ENCODE measurements at regions not wholly inside any gene's neighbourhood (a gene's known extent, or its start where the extent isn't known, plus 50 kb on each side); places are given as distances from the start of the nearest gene placed in this dataset.

DNA sequence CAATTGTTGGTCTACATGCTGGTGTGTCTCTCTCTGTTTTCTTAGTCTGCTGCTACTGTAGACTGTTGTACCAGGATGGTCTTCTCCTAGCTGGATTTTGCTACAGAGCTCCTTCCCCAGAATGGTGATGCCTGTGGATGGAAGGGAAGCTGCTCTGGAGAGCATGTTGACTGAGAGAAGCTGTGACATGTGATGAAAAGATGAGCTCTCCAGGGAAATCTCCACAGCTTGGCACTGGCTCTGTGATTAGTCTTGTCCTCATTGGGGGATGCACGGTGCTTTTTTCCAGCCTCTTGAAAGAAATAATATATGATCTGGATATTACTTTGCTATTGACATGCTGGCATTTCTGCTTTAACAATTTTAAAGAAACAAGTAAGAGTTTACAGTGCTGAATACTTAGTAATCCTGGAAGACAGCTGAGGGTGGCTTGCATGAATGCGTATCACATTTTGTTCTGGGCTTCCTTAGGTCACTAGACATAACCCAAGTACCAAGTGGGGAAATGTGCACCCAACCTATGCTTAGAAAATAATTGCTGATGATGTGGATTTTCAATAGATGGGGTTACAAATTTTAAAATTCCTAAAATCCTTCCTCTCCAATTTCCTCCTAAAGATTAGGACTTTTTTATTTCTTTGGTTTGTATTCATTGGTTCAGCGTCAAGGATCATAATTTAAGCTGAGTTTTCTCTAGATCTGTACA, 849.7 kb downstream of the KCNMA1 start:
- H3K9me3 ChIP-seq (ENCODE audit: control insufficient read depth in 1 of 2, insufficient read depth in 1 of 2, low read depth in 1 of 2, low read length in 2 of 2): no peaks in the 10 kb centered on the region
- H3K9me2 ChIP-seq (ENCODE audit: insufficient read depth): no peaks in the 10 kb centered on the region
- H4K20me1 ChIP-seq (ENCODE audit: insufficient read depth): no peaks in the 10 kb centered on the region
- no peak overlapping the region for H3K4me3 ChIP-seq (replicated peaks in 1 of 2; ENCODE audit: low read depth in 1 of 2, low read length in 2 of 2)
- H3K79me2 ChIP-seq (ENCODE audit: insufficient read depth, low read length): no peaks in the 10 kb centered on the region
- H3K9ac ChIP-seq (ENCODE audit: low read length): no peak overlapping the region
- no TSS peak for BruUV-seq (replicated peaks)
- H3K27ac ChIP-seq (ENCODE audit: low read depth, low read length): no peak overlapping the region
- no peak overlapping the region for H3K4me2 ChIP-seq (ENCODE audit: low read length)
- ChIA-PET CTCF (no interaction called here), POLR2A (no interaction called here), RAD21 (ENCODE audit: low non-redundant PET in 1 of 2, low total read pairs in 2 of 2, uncharacterized antibody in 2 of 2, unreplicated experiment in 2 of 2) (no interaction called here)
- DNase-seq (ENCODE audit: low read depth, low spot score): no peak
- ATAC-seq: no peak
- intact Hi-C loops (cut with micrococcal nuclease): no loop called here
- H2AFZ ChIP-seq (ENCODE audit: low read depth, low read length, poor library complexity, severe bottlenecking): no peak overlapping the region
- no peak for TF ChIP-seq EZH2 (IDR thresholded peaks at IDR 0.05)
- no peaks in the 10 kb centered on the region for H3K4me1 ChIP-seq (ENCODE audit: control insufficient read depth in 1 of 2, insufficient read depth in 2 of 2, low read length in 2 of 2)
- no peaks in the 10 kb centered on the region for H3K36me3 ChIP-seq (ENCODE audit: control insufficient read depth in 1 of 2, insufficient read depth in 2 of 2, low read length in 2 of 2)
- no peaks in the 10 kb centered on the region for H3K27me3 ChIP-seq (ENCODE audit: insufficient read depth, low read length)

- H3K4me3 ChIP-seq (replicated peaks in 1 of 2; ENCODE audit: low read depth in 1 of 2, low read length in 2 of 2): no peak overlapping the region
- H3K36me3 ChIP-seq (ENCODE audit: control insufficient read depth in 1 of 2, insufficient read depth in 2 of 2, low read length in 2 of 2): no peaks in the 10 kb centered on the region
- no peak overlapping the region for H3K4me2 ChIP-seq (ENCODE audit: low read length)
- H3K9me3 ChIP-seq (ENCODE audit: control insufficient read depth in 1 of 2, insufficient read depth in 1 of 2, low read depth in 1 of 2, low read length in 2 of 2): no peaks in the 10 kb centered on the region
- H3K79me2 ChIP-seq (ENCODE audit: insufficient read depth, low read length): no peaks in the 10 kb centered on the region
- ATAC-seq: no peak
- no peak overlapping the region for H3K27ac ChIP-seq (ENCODE audit: low read depth, low read length)
- no peaks in the 10 kb centered on the region for H4K20me1 ChIP-seq (ENCODE audit: insufficient read depth)
- intact Hi-C loops (cut with micrococcal nuclease): no loop called here
- CTCF ChIA-PET: no interaction called here
- no peaks in the 10 kb centered on the region for H3K27me3 ChIP-seq (ENCODE audit: insufficient read depth, low read length)
- RAD21 ChIA-PET (ENCODE audit: low non-redundant PET in 1 of 2, low total read pairs in 2 of 2, uncharacterized antibody in 2 of 2, unreplicated experiment in 2 of 2): no interaction called here
- H3K4me1 ChIP-seq (ENCODE audit: control insufficient read depth in 1 of 2, insufficient read depth in 2 of 2, low read length in 2 of 2): no peaks in the 10 kb centered on the region
- no TSS peak for BruUV-seq (replicated peaks)
- no peak overlapping the region for H2AFZ ChIP-seq (ENCODE audit: low read depth, low read length, poor library complexity, severe bottlenecking)
- POLR2A ChIA-PET: no interaction called here
- H3K9me2 ChIP-seq (ENCODE audit: insufficient read depth): no peaks in the 10 kb centered on the region
- no peak overlapping the region for H3K9ac ChIP-seq (ENCODE audit: low read length)
- DNase-seq (ENCODE audit: low read depth, low spot score): no peak
- TF ChIP-seq CBX3 (IDR thresholded peaks at IDR 0.05; ENCODE audit: low read depth): no peak
- TF ChIP-seq, protein P1, sequence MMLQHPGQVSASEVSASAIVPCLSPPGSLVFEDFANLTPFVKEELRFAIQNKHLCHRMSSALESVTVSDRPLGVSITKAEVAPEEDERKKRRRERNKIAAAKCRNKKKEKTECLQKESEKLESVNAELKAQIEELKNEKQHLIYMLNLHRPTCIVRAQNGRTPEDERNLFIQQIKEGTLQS (IDR thresholded peaks at IDR 0.05): no peak
- no peak for TF ChIP-seq POLR2A (IDR thresholded peaks at IDR 0.05; ENCODE audit: borderline replicate concordance, extremely low read depth, insufficient read depth, insufficient read length)
- no peak for TF ChIP-seq YY1 (IDR thresholded peaks at IDR 0.05; ENCODE audit: extremely low read depth, insufficient replicate concordance, low read depth, low read length)
- no peak for TF ChIP-seq ZFX (IDR thresholded peaks at IDR 0.05)
- TF ChIP-seq, protein P2, sequence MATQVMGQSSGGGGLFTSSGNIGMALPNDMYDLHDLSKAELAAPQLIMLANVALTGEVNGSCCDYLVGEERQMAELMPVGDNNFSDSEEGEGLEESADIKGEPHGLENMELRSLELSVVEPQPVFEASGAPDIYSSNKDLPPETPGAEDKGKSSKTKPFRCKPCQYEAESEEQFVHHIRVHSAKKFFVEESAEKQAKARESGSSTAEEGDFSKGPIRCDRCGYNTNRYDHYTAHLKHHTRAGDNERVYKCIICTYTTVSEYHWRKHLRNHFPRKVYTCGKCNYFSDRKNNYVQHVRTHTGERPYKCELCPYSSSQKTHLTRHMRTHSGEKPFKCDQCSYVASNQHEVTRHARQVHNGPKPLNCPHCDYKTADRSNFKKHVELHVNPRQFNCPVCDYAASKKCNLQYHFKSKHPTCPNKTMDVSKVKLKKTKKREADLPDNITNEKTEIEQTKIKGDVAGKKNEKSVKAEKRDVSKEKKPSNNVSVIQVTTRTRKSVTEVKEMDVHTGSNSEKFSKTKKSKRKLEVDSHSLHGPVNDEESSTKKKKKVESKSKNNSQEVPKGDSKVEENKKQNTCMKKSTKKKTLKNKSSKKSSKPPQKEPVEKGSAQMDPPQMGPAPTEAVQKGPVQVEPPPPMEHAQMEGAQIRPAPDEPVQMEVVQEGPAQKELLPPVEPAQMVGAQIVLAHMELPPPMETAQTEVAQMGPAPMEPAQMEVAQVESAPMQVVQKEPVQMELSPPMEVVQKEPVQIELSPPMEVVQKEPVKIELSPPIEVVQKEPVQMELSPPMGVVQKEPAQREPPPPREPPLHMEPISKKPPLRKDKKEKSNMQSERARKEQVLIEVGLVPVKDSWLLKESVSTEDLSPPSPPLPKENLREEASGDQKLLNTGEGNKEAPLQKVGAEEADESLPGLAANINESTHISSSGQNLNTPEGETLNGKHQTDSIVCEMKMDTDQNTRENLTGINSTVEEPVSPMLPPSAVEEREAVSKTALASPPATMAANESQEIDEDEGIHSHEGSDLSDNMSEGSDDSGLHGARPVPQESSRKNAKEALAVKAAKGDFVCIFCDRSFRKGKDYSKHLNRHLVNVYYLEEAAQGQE (IDR thresholded peaks at IDR 0.05; ENCODE audit: low read depth): no peak
- no peak for TF ChIP-seq ZNF274 (IDR thresholded peaks at IDR 0.05; ENCODE audit: low read depth, low read length)
- TF ChIP-seq, protein P3, sequence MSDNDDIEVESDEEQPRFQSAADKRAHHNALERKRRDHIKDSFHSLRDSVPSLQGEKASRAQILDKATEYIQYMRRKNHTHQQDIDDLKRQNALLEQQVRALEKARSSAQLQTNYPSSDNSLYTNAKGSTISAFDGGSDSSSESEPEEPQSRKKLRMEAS (IDR thresholded peaks at IDR 0.05): no peak
- no peak for TF ChIP-seq RAD21 (IDR thresholded peaks at IDR 0.05; ENCODE audit: low read depth)
- no peak for TF ChIP-seq FOSL1 (IDR thresholded peaks at IDR 0.05; ENCODE audit: low read depth)
- TF ChIP-seq POLR2AphosphoS5 (IDR thresholded peaks at IDR 0.05; ENCODE audit: low read depth, low read length): no peak
- TF ChIP-seq SP1 (IDR thresholded peaks at IDR 0.05; ENCODE audit: low read depth): no peak
- no peak for TF ChIP-seq EZH2phosphoT487 (IDR thresholded peaks at IDR 0.05; ENCODE audit: borderline replicate concordance)
- TF ChIP-seq CTCF (IDR thresholded peaks at IDR 0.05 in 2 of 3, conservative IDR thresholded peaks at IDR 0.05 in 1 of 3; ENCODE audit: borderline replicate concordance in 1 of 3, insufficient read depth in 1 of 3, low read depth in 2 of 3, low read length in 2 of 3): no peak
These were observed 851.0 kb downstream of the KCNMA1 start for GRCh38 chr10:76786504-76787072.
